HUES6 (cell line): ENCODE measurements at regions not wholly inside any gene's neighbourhood (a gene's known extent, or its start where the extent isn't known, plus 50 kb on each side); places are given as distances from the start of the nearest gene placed in this dataset.

ENCODE experiments used
- H3K27ac ChIP-seq: 2 replicates; pipeline ENCODE4 v1.7.0; 2013; ENCODE audit warnings: low read depth, mild to moderate bottlenecking, low read length, inconsistent platforms
- H3K27me3 ChIP-seq: 2 replicates; pipeline ENCODE4 v1.6.1; 2013; ENCODE audit warnings: low read length; ENCODE audit not compliant: control insufficient read depth, insufficient read depth
- H3K36me3 ChIP-seq: 2 replicates; pipeline ENCODE4 v1.6.1; 2013; ENCODE audit warnings: low read length; ENCODE audit not compliant: control insufficient read depth, insufficient read depth
- H3K4me1 ChIP-seq: 2 replicates; pipeline ENCODE4 v1.6.1; 2013; ENCODE audit warnings: low read length; ENCODE audit not compliant: control insufficient read depth, insufficient read depth
- H3K4me3 ChIP-seq: 2 replicates; pipeline ENCODE4 v1.5.1; 2013; ENCODE audit warnings: low read depth, low read length
- H3K9ac ChIP-seq: one replicate; pipeline ENCODE4 v1.6.1; 2013; ENCODE audit warnings: mild to moderate bottlenecking, low read length
- H3K9me3 ChIP-seq: 2 replicates; pipeline ENCODE4 v1.6.1; 2013; ENCODE audit warnings: low read depth, low read length; ENCODE audit not compliant: control insufficient read depth, insufficient read depth

DNA sequence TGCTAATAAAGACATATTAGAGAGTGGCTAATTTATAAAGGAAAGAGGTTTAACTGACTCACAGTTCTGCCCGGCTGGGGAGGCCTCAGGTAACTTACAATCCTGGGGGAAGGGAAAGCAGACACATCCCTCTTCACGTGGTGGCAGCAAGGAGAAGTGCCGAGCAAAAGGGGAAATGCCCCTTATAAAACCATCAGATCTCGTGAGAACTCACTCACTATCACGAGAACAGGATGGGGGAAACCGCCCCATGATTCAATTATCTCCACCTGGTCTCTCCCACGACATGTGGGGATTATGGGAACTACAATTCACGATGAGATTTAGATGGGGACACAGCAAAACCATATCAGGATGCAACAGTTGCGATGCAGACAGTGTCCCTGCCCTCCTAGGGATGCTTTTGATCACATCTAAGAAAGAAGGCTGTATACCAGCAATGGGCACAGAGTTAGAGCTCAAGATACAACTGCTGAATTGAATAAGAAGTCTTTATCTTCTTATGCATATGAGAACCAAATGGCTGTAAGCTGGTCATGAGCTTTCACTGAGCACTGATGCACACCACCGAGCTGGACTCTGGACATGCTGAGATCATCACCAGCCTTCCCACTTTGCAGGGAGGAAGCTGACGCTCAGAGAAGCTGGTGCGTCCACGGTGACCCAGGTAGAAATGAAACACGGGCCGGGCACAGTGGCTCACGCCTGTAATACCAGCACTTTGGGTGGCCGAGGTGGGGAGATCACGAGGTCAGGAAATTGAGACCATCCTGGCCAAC is 255.2 kb downstream of the MN1 start:
- Histone ChIP-seq H3K27me3 (no peaks in the 10 kb centered on the region), H3K4me1 (peaks cover 21% of the 10 kb centered on the region), H3K36me3 (no peaks in the 10 kb centered on the region), H3K9me3 (no peaks in the 10 kb centered on the region), H3K9ac (no peak overlapping the region), H3K27ac (no peak overlapping the region), H3K4me3 (no peak overlapping the region)

DNA sequence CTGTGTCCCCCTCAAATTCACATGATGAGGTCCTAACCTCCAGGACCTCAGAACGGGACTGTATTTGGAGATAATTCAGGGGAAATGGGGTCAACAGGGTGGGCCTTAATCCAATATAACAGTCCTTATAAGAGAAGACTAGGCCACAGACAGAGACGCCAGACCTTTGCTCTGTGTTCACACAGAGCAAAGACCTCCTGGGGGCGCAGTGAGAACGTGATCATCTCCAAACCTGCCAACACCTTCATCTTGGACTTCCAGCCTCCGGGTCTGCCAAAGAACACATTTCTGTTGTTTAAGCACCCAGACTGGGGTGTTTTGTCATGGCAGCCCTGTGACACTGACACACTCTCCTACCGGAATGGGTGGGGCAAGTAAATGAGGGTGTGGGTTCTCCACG is 250.2 kb downstream of the MN1 start:
- no peaks in the 10 kb centered on the region for H3K27me3 ChIP-seq
- no peaks in the 10 kb centered on the region for H3K36me3 ChIP-seq
- H3K4me1 ChIP-seq, result peaks cover 18% of the 10 kb centered on the region
- no peak overlapping the region for H3K27ac ChIP-seq
- no peak overlapping the region for H3K4me3 ChIP-seq
- no peak overlapping the region for H3K9ac ChIP-seq
- H3K9me3 ChIP-seq, result peaks cover 9% of the 10 kb centered on the region

DNA sequence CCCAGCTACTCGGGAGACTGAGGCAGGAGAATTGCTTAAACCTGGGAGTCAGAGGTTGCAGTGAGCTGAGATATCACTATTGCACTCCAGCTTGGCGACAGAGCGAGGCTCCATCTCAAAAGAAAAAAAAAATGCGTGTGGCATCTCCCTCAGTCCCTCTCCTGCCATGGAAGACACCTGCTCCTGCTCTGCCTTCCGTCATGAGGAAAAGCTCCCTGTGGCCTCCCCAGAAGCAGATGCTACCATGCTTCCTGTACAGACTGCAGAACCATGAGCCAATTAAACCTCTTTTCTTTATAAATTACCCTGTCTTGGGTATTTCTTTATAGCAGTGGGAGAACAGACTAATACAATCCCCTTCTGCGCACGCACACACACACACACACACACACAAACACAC is 249.4 kb downstream of the MN1 start:
- H3K9ac ChIP-seq, result no peak overlapping the region
- no peak overlapping the region for H3K4me3 ChIP-seq
- no peaks in the 10 kb centered on the region for H3K36me3 ChIP-seq
- peaks cover 19% of the 10 kb centered on the region for H3K4me1 ChIP-seq
- H3K27ac ChIP-seq, result no peak overlapping the region
- peaks cover 9% of the 10 kb centered on the region for H3K9me3 ChIP-seq
- no peaks in the 10 kb centered on the region for H3K27me3 ChIP-seq

DNA sequence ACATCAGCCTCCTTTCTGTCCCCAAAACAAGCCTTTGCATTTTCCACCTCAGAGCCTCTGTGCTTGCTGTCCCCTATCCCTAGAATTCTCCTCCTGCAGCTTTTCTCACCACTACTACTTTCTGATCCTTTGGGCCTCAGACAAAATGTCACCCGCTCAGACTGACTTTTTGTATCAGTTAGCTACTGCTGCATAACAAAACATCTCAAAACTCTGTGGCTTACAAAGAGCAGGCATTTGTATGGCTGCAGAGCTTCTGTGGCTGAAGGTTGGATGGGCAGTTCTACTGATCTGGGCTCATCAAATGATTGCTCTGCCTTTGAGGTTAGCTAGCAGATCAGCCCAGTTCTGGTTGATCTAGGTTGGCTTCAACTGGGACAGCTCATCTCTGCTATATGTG is 248.7 kb downstream of the MN1 start:
- peaks cover 9% of the 10 kb centered on the region for H3K9me3 ChIP-seq
- H3K4me3 ChIP-seq, result no peak overlapping the region
- no peaks in the 10 kb centered on the region for H3K36me3 ChIP-seq
- H3K27me3 ChIP-seq, result no peaks in the 10 kb centered on the region
- H3K27ac ChIP-seq, result no peak overlapping the region
- no peak overlapping the region for H3K9ac ChIP-seq
- peaks cover 20% of the 10 kb centered on the region for H3K4me1 ChIP-seq

DNA sequence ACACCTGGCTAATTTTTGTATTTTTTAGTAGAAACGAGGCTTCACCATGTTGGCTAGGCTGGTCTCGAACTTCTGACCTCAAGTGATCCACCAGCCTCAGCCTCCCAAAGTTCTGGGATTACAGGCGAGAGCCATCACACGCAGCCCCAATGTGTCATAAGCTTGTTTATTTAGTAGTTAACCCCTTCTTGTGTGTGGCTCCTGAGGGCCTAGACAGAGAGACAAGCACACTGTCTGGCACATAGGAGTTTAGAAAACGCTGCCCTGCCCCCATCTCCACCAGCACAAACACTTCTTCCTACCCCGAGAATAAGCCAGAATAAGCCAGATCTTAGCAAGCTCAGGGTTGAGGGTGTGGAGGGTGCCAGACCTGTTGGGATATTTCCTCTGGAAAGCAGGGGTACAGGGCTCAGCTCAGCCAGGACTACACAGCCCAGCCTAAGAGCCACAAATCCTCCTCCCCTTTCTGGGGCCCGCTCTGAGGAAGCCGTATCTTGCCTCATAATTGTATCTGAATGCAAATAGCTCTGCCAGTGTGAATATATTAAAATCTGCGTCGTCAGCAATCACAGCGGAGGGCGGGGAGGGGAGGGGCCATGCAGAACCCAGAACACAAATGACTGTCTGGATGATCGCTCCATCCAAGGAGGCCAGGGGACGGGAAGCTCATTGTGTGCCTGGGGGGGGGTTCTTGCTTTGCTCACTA is 247.3 kb downstream of the MN1 start:
- H3K36me3 ChIP-seq, result no peaks in the 10 kb centered on the region
- H3K4me3 ChIP-seq, result no peak overlapping the region
- H3K27me3 ChIP-seq, result no peaks in the 10 kb centered on the region
- no peak overlapping the region for H3K9ac ChIP-seq
- H3K9me3 ChIP-seq, result peaks cover 9% of the 10 kb centered on the region
- peaks cover 18% of the 10 kb centered on the region for H3K4me1 ChIP-seq
- no peak overlapping the region for H3K27ac ChIP-seq

- Histone ChIP-seq H3K36me3 (no peaks in the 10 kb centered on the region), H3K9me3 (peaks cover 9% of the 10 kb centered on the region), H3K27ac (no peak overlapping the region), H3K9ac (no peak overlapping the region), H3K4me1 (peaks cover 18% of the 10 kb centered on the region), H3K4me3 (no peak overlapping the region), H3K27me3 (no peaks in the 10 kb centered on the region)
Observed at GRCh38 chr22:27554841-27555456, 246.6 kb downstream of the MN1 start.

DNA sequence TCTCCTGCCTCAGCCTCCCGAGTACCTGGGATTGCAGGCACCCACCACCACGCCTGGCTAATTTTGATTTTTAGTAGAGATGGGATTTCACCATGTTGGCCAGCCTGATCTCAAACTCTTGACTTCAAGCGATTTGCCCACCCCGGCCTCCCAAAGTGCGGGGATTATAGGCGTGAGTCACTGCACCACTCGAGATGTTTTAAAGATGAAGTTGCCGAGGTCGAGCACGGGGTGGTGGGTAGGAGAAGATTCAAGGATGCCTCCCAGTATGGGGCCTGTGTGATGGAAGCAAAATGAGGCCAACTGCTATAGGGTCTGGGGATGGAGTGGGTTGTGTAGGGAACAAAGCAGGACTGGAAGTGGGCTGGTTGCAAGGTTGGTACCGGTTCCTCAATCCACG is 245.2 kb downstream of the MN1 start:
- H3K4me3 ChIP-seq, result no peak overlapping the region
- H3K36me3 ChIP-seq, result no peaks in the 10 kb centered on the region
- peaks cover 18% of the 10 kb centered on the region for H3K4me1 ChIP-seq
- peaks cover 9% of the 10 kb centered on the region for H3K9me3 ChIP-seq
- no peak overlapping the region for H3K9ac ChIP-seq
- H3K27me3 ChIP-seq, result no peaks in the 10 kb centered on the region
- H3K27ac ChIP-seq, result no peak overlapping the region

GRCh38 chr22:27557286-27558008 is 244.1 kb downstream of the MN1 start:
- Histone ChIP-seq H3K36me3 (no peaks in the 10 kb centered on the region), H3K9me3 (peaks cover 8% of the 10 kb centered on the region), H3K4me3 (no peak overlapping the region), H3K4me1 (peaks cover 20% of the 10 kb centered on the region), H3K9ac (no peak overlapping the region), H3K27me3 (no peaks in the 10 kb centered on the region), H3K27ac (no peak overlapping the region)

DNA sequence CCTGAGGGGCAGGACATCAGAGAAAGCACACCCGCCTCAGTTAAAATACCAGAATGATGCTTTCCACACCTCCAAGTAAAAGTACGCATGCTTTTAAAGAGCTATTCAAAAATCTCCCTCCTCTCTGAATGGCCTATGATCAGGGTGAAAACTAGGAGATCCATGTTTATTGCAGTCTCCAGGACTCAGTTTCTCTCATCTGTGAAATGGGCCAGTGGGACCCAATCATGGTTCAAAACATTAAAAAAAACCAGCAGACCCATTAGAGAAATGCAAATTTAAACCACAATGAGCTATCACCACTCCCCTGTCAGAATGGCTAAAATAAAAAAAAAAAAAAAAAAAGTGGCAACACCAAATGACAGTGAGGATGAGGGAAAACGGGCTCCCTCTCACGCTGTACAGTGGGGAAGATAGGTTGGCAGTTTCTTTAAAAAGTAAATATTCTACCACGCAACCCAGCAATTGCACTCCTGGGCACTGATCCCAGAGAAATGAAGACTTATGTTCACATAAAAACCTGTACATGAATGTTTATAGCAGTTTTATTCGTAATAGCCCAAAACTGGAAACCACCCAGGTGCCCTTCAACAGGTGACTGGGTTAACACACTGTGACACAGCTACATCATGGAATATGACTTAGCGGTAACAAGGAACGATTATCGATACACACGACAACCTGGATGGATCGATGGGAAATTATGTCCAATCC is 242.7 kb downstream of the MN1 start:
- Histone ChIP-seq H3K9me3 (no peaks in the 10 kb centered on the region), H3K4me3 (no peak overlapping the region), H3K27me3 (no peaks in the 10 kb centered on the region), H3K27ac (no peak overlapping the region), H3K4me1 (peaks cover 20% of the 10 kb centered on the region), H3K36me3 (no peaks in the 10 kb centered on the region), H3K9ac (no peak overlapping the region)

DNA sequence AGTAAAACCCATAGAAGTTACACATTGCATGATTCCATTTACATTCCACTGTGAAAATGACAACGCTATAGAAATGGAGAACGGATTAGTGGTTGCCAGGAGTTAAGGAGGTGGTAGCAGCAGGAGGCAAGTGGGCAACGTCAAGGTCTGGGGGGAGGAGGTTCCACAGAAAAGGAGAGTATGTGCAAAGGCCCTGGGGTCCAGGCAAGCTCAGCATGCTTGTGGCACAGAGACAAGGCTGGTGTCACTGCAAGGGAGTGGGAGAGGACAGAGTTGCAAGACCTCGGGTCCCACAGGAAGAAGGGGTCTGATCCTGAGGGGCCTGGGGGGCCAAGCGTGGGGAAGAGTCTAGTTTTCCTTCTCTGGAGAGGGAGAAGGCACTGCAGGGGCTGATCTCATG is 240.8 kb downstream of the MN1 start:
- Histone ChIP-seq H3K9ac (no peak overlapping the region), H3K27ac (no peak overlapping the region), H3K9me3 (peaks cover 4% of the 10 kb centered on the region), H3K36me3 (no peaks in the 10 kb centered on the region), H3K4me1 (peaks cover 14% of the 10 kb centered on the region; the same call in 1 of the 2 replicates), H3K4me3 (no peak overlapping the region), H3K27me3 (no peaks in the 10 kb centered on the region)
